ENCODE measurements at regions not wholly inside any gene's neighbourhood (a gene's known extent, or its start where the extent isn't known, plus 50 kb on each side); places are given as distances from the start of the nearest gene placed in this dataset.

- H3K4me3 ChIP-seq (ENCODE audit: low read depth in 2 of 2, low read length in 2 of 2), result no peak overlapping the region
- H3K27ac ChIP-seq (ENCODE audit: low read length), result no peak overlapping the region
- ChIA-PET POLR2A (no interaction called here), CTCF (no interaction called here)
- no peaks in the 10 kb centered on the region for H3K27me3 ChIP-seq (ENCODE audit: control insufficient read depth, insufficient read depth, low read length)
- TF ChIP-seq CTCF (IDR thresholded peaks at IDR 0.05) (no peak), SIN3A (IDR thresholded peaks at IDR 0.05; ENCODE audit: borderline replicate concordance, insufficient read depth, low read depth, low read length) (no peak), TCF7L2 (IDR thresholded peaks at IDR 0.05; ENCODE audit: low read depth, low read length) (no peak), REST (IDR thresholded peaks at IDR 0.05; ENCODE audit: insufficient read depth in 1 of 2, low read depth in 2 of 2, low read length in 1 of 2) (no peak), POLR2AphosphoS5 (IDR thresholded peaks at IDR 0.05; ENCODE audit: low read depth, low read length) (no peak)
- ATAC-seq (no peak), DNase-seq (ENCODE audit: low read depth, low spot score) (no peak)
- intact Hi-C loops (cut with micrococcal nuclease; ENCODE audit: unreplicated experiment) (no loop called here), in situ Hi-C loops (cut with HindIII; ENCODE audit: low pct_unique_long_range_greater_than_20kb, low sequenced_read_pairs) (no loop called here)
- no peaks in the 10 kb centered on the region for H3K36me3 ChIP-seq (ENCODE audit: control insufficient read depth, insufficient read depth, low read length)
- peaks cover 16% of the 10 kb centered on the region; the same call in 1 of the 2 replicates for H3K9me3 ChIP-seq (ENCODE audit: control insufficient read depth, insufficient read depth, low read depth, low read length)
- no TSS peak for BruUV-seq (replicated peaks)
- no peaks in the 10 kb centered on the region for H3K4me1 ChIP-seq (ENCODE audit: control insufficient read depth, insufficient read depth, low read length)
Observed at GRCh38 chr7:121515229-121515628, 119.1 kb upstream of the FAM3C start.

GRCh38 chr7:121513105-121513504, 117.0 kb upstream of the FAM3C start:
- no peaks in the 10 kb centered on the region for H3K27me3 ChIP-seq (ENCODE audit: control insufficient read depth, insufficient read depth, low read length)
- in situ Hi-C loops (cut with HindIII; ENCODE audit: low pct_unique_long_range_greater_than_20kb, low sequenced_read_pairs), result no loop called here
- no peak overlapping the region for H3K27ac ChIP-seq (ENCODE audit: low read length)
- ChIA-PET CTCF (no interaction called here), POLR2A (no interaction called here)
- H3K4me1 ChIP-seq (ENCODE audit: control insufficient read depth, insufficient read depth, low read length), result no peaks in the 10 kb centered on the region
- H3K9me3 ChIP-seq (ENCODE audit: control insufficient read depth, insufficient read depth, low read depth, low read length), result peaks cover 19% of the 10 kb centered on the region; the same call in 1 of the 2 replicates
- ATAC-seq, result no peak
- no peaks in the 10 kb centered on the region for H3K36me3 ChIP-seq (ENCODE audit: control insufficient read depth, insufficient read depth, low read length)
- BruUV-seq (replicated peaks), result no TSS peak
- TF ChIP-seq CTCF (IDR thresholded peaks at IDR 0.05) (no peak), TCF7L2 (IDR thresholded peaks at IDR 0.05; ENCODE audit: low read depth, low read length) (no peak), POLR2AphosphoS5 (IDR thresholded peaks at IDR 0.05; ENCODE audit: low read depth, low read length) (no peak), SIN3A (IDR thresholded peaks at IDR 0.05; ENCODE audit: borderline replicate concordance, insufficient read depth, low read depth, low read length) (no peak), REST (IDR thresholded peaks at IDR 0.05; ENCODE audit: insufficient read depth in 1 of 2, low read depth in 2 of 2, low read length in 1 of 2) (no peak)
- intact Hi-C loops (cut with micrococcal nuclease; ENCODE audit: unreplicated experiment), result no loop called here
- H3K4me3 ChIP-seq (ENCODE audit: low read depth in 2 of 2, low read length in 2 of 2), result no peak overlapping the region
- no peak for DNase-seq (ENCODE audit: low read depth, low spot score)
